ENCODE measurements at regions not wholly inside any gene's neighbourhood (a gene's known extent, or its start where the extent isn't known, plus 50 kb on each side); places are given as distances from the start of the nearest gene placed in this dataset.

DNA sequence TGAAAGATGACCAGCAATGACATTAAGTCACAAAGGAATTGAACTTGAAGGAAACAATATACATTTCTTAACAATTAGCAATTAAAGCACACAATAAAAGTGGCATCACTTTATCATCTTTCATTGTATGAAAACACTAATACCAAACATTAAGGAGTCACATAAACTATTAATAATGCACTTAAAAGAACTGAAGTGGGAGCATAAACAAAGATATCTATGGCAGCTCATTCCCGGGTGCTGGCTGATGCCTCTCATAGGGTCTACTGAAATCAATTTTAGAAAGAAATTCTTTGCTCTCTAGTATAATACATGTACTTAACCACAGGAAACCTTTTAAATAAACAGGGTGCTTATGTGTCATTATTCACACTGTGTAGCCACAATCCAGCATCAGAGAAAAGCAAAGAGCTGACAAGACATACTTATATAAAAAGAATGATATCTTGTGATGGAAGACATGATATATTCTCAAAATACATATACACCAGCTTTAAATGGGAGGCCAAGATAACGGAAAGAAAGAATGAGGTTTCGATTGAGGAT lies 1207.8 kb downstream of the EFNB2 start:
- in situ Hi-C loops (cut with MboI; ENCODE audit: low sequenced_read_pairs) = loop anchor here (25.0 kb wide), 1 partner anchor 1210 kb away; the partner anchor contains the start of gene EFNB2
- H3K9ac ChIP-seq (ENCODE audit: low read depth, low read length) = no peak overlapping the region
- H3K9me1 ChIP-seq (ENCODE audit: insufficient read depth, low read length) = no peaks in the 10 kb centered on the region
- no peak overlapping the region for H3K23ac ChIP-seq (ENCODE audit: low read depth, low read length)
- H3K4me1 ChIP-seq (ENCODE audit: control insufficient read depth, insufficient read depth, low read length) = peaks cover 3% of the 10 kb centered on the region; the same call in 1 of the 2 replicates
- no peak overlapping the region for H2BK120ac ChIP-seq (ENCODE audit: low read depth, low read length)
- no peak overlapping the region for H4K8ac ChIP-seq (ENCODE audit: low read depth in 2 of 2, low read length in 2 of 2)
- H3K27me3 ChIP-seq (ENCODE audit: control insufficient read depth, insufficient read depth, low read length) = no peaks in the 10 kb centered on the region
- H3K18ac ChIP-seq (ENCODE audit: low read depth, low read length) = no peak overlapping the region
- H3K4me2 ChIP-seq (ENCODE audit: low read depth, low read length) = 0 out of 2 replicates have a peak overlapping the region, but pooled peaks have one; percentile 28
- no peaks in the 10 kb centered on the region for H3K36me3 ChIP-seq (ENCODE audit: control insufficient read depth, insufficient read depth, low read length)
- POLR2A ChIA-PET (ENCODE audit: unreplicated experiment) = no interaction called here
- no peak overlapping the region for H2AK9ac ChIP-seq (replicated peaks; ENCODE audit: low read depth, low read length, poor library complexity)
- H4K5ac ChIP-seq (ENCODE audit: low read depth, low read length) = no peak overlapping the region
- no peak for TF ChIP-seq RAD21 (IDR thresholded peaks at IDR 0.05; ENCODE audit: low read length)
- TF ChIP-seq CHD1 (IDR thresholded peaks at IDR 0.05; ENCODE audit: low read depth, low read length) = no peak
- H2AFZ ChIP-seq (replicated peaks; ENCODE audit: low read length, poor library complexity) = no peak overlapping the region
- CTCF ChIA-PET = no interaction called here
- WGBS, 2 experiments (ENCODE audit: extremely low coverage in 2 of 2, insufficient read length in 1 of 2) = no CpG with 5 or more reads among the region's 3 CpGs
- no peak overlapping the region for H2BK15ac ChIP-seq (ENCODE audit: low read depth, low read length)
- dilution Hi-C loops (cut with HindIII; ENCODE audit: low sequenced_read_pairs, unreplicated experiment) = no loop called here
- no peak overlapping the region for H2BK5ac ChIP-seq (ENCODE audit: low read depth, low read length, poor library complexity, severe bottlenecking)
- BruUV-seq (replicated peaks) = no TSS peak
- no peaks in the 10 kb centered on the region for H4K20me1 ChIP-seq (ENCODE audit: insufficient read depth, low read length)
- no peak overlapping the region for H3K56ac ChIP-seq (ENCODE audit: extremely low read depth, insufficient read depth, low read length)
- H3K79me1 ChIP-seq (ENCODE audit: low read depth in 1 of 2, low read length in 2 of 2) = no peaks in the 10 kb centered on the region
- H2AK5ac ChIP-seq (ENCODE audit: low read depth, low read length) = no peak overlapping the region
- DNase-seq = peak; percentile 47
- no peak overlapping the region for H3K14ac ChIP-seq (replicated peaks; ENCODE audit: low read depth, low read length)
- no peak overlapping the region for H2BK20ac ChIP-seq (ENCODE audit: low read depth, low read length)
- H3K9me3 ChIP-seq (ENCODE audit: control insufficient read depth, insufficient read depth, low read length) = peaks cover 3% of the 10 kb centered on the region; the same call in 1 of the 2 replicates
- no peak; the same call in 1 of the 2 replicates for ATAC-seq (ENCODE audit: low read depth)
- intact Hi-C loops (cut with micrococcal nuclease) = no loop called here
- H3K4ac ChIP-seq (ENCODE audit: low read depth, low read length) = no peak overlapping the region
- H3K27ac ChIP-seq (ENCODE audit: insufficient read depth, low read length) = no peak overlapping the region
- H4K91ac ChIP-seq (ENCODE audit: insufficient read depth, low read depth, low read length) = no peak overlapping the region
- H3K4me3 ChIP-seq (ENCODE audit: insufficient read depth, low read depth, low read length) = no peak overlapping the region

Measured in IMR-90 (cell line).